Stomach (tissue), 8 donors: ENCODE measurements at regions not wholly inside any gene's neighbourhood (a gene's known extent, or its start where the extent isn't known, plus 50 kb on each side); places are given as distances from the start of the nearest gene placed in this dataset.

ENCODE experiments used
- DNase-seq, 2 donors: peaks; one replicate each; pipeline versions ENCODE4 v3.0.0 to v3.0.0-alpha.2; 2013 to 2019
- H3K27ac ChIP-seq, 5 donors: fragments of 200-600 bp in 4 of 5; sonication (generic) in 4 of 5; one replicate each; pipeline ENCODE4 v1.5.1; 2013 to 2019; ENCODE audit warnings: mild to moderate bottlenecking in 1 of 5, moderate library complexity in 1 of 5
- H3K27me3 ChIP-seq, 3 donors: fragments of 200-600 bp; sonication (generic); one replicate each; pipeline ENCODE4 v1.5.1; 2017 to 2019; ENCODE audit warnings: mixed run types in 1 of 3
- H3K36me3 ChIP-seq, 4 donors: fragments of 200-600 bp; sonication (generic); 1 replicate in 3 of 4; 2 replicates in 1 of 4; pipeline ENCODE4 v1.5.1; 2016 to 2019
- H3K4me1 ChIP-seq, 4 donors: fragments of 200-600 bp; sonication (generic); one replicate each; pipeline ENCODE4 v1.5.1; 2016 to 2019
- H3K4me3 ChIP-seq, 4 donors: fragments of 200-600 bp; sonication (generic) in 3 of 4; one replicate each; pipeline ENCODE4 v1.5.1; 2016 to 2019; ENCODE audit warnings: mild to moderate bottlenecking in 1 of 4
- H3K9me3 ChIP-seq, 4 donors: fragments of 200-600 bp; sonication (generic); one replicate each; pipeline ENCODE4 v1.5.1; 2016 to 2019
- EP300 ChIP-seq: sonication (generic); formaldehyde crosslinking; IDR thresholded peaks from one replicate; pipeline ENCODE4 v1.6.1; 2017; ENCODE audit warnings: antibody characterized with exemption
- POLR2A ChIP-seq, 4 donors: fragments of 450-650 bp; IDR thresholded peaks; one replicate each; pipeline ENCODE4 v1.6.1; 2016; ENCODE audit warnings: antibody characterized with exemption in 4 of 4, control low read depth in 2 of 4, mild to moderate bottlenecking in 1 of 4, moderate library complexity in 1 of 4
- POLR2AphosphoS5 ChIP-seq, 3 donors: sonication (generic); formaldehyde crosslinking; IDR thresholded peaks; one replicate each; pipeline ENCODE4 v1.6.1; 2016; ENCODE audit warnings: antibody characterized with exemption in 3 of 3
- WGBS, 5 donors: extraction: QIAGEN DNeasy Blood & Tissue Kit in 3 of 5; methylation state at CpG; one replicate each; pipeline versions ENCODE4 v1.1.5 to v1.1.7; 2013 to 2018; 5-methylcytosine and 5-hydroxymethylcytosine counted together
- intact Hi-C: fragments of 100-400 bp; cut with DNase I; formaldehyde crosslinking; loops from one replicate; pipeline ENCODE4 v1.15.1; 2023; ENCODE audit warnings: low total_unique reads
- TF ChIP-seq, protein P1 (sequence below), 7 experiments: fragments of 450-650 bp in 4 of 7; fragments of 200-600 bp in 3 of 7; sonication (generic) in 3 of 7; IDR thresholded peaks; one replicate each; pipeline ENCODE4 v1.5.1; 2016 to 2019; ENCODE audit warnings: antibody characterized with exemption in 7 of 7, control low read depth in 2 of 7, mild to moderate bottlenecking in 1 of 7
- donor health status: healthy with polysubstance abuse.
- donor health status: Bipolar disorder and iron deficiency.
- donor health status: healthy.

DNA sequence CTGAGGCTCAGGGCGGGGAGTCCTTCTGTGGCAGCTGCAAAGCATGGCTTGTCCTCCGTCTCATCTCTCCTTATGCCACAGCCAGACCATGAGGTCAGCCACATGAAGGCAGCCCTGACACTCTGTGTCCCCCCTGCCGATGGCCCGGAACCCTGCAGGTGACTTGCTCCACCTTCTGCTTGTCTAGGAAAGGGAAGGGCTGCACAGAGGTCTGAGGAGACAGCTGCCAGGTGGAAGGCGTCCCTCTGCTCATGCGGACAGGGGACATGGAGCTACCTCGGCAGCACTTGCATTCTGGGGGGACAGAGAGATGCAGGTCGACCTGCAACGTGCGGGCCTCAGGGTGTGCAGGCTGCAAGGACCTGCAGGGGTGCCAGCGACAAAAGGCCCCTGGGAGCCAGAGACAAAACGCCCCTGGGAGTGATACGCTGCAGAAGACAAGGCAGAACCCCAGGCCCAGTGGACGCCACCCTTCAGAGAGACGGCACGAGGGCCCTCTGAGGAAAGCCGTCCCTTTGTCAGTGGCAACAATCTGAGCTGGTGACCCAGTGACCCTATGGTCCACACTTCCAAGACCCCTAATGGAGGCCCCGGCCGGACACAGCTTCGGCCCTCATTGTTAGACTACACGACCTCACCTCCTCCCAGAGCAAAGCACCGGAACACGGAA, 205.2 kb upstream of the PPP2R2D start:
- H3K4me3 ChIP-seq, result no peak overlapping the region
- H3K9me3 ChIP-seq, result no peaks in the 10 kb centered on the region
- WGBS, 5 donors, result 69 to 82% (median 74%) methylated on average over 19 to 23 of the region's 23 CpGs
- TF ChIP-seq POLR2A (IDR thresholded peaks at IDR 0.05) (no peak), EP300 (no peak), POLR2AphosphoS5 (IDR thresholded peaks at IDR 0.05) (no peak)
- TF ChIP-seq, protein P1, sequence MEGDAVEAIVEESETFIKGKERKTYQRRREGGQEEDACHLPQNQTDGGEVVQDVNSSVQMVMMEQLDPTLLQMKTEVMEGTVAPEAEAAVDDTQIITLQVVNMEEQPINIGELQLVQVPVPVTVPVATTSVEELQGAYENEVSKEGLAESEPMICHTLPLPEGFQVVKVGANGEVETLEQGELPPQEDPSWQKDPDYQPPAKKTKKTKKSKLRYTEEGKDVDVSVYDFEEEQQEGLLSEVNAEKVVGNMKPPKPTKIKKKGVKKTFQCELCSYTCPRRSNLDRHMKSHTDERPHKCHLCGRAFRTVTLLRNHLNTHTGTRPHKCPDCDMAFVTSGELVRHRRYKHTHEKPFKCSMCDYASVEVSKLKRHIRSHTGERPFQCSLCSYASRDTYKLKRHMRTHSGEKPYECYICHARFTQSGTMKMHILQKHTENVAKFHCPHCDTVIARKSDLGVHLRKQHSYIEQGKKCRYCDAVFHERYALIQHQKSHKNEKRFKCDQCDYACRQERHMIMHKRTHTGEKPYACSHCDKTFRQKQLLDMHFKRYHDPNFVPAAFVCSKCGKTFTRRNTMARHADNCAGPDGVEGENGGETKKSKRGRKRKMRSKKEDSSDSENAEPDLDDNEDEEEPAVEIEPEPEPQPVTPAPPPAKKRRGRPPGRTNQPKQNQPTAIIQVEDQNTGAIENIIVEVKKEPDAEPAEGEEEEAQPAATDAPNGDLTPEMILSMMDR (IDR thresholded peaks at IDR 0.05), result no peak
- no peaks in the 10 kb centered on the region for H3K4me1 ChIP-seq
- intact Hi-C loops, result no loop called here
- H3K27me3 ChIP-seq, result peaks cover 0 to 53% (median 0%) of the 10 kb centered on the region in 3 donors
- DNase-seq, result no peak
- no peaks in the 10 kb centered on the region for H3K36me3 ChIP-seq
- H3K27ac ChIP-seq, result no peak overlapping the region

DNA sequence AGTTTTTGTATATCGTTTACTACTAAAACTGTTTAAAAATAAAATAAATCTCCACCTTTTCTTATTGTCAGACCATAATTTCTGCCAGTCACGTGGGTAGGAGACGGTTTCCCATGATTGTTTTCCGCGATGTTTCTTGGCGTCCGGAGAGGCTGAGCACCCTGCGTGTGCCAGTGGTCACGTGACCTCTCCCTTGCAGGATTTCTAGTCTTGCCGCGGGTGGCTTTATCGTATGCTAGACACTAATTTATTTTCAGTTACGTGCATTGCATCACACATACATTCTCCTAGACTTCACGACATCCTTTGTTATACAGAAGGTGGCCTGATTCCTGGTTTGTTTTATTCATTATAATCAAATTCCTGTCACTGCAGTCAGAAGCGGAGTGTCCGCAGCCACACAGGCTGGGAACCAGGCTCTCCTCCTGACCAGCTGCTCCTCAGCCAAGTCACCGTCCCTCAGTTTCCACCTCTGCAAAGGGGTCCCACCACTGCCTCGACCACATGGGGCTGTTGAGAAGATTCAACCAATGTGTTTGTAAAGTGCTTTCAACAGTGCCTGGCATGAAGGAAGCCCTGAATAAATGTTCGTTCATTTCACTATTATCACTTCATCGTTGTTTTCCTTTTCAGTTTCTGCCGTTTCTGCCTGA, 203.2 kb upstream of the PPP2R2D start:
- intact Hi-C loops, result no loop called here
- no peak overlapping the region for H3K27ac ChIP-seq
- no peaks in the 10 kb centered on the region for H3K9me3 ChIP-seq
- H3K36me3 ChIP-seq, result no peaks in the 10 kb centered on the region
- no peaks in the 10 kb centered on the region for H3K4me1 ChIP-seq
- TF ChIP-seq POLR2A (IDR thresholded peaks at IDR 0.05), result no peak
- TF ChIP-seq, protein P1 (IDR thresholded peaks at IDR 0.05), result no peak
- no peak for TF ChIP-seq POLR2AphosphoS5 (IDR thresholded peaks at IDR 0.05)
- TF ChIP-seq EP300, result no peak
- H3K4me3 ChIP-seq, result no peak overlapping the region
- H3K27me3 ChIP-seq, result peaks cover 0 to 49% (median 0%) of the 10 kb centered on the region in 3 donors
- no peak for DNase-seq
- WGBS, 5 donors, result 73 to 78% (median 74%) methylated on average over 21 of the region's 21 CpGs

DNA sequence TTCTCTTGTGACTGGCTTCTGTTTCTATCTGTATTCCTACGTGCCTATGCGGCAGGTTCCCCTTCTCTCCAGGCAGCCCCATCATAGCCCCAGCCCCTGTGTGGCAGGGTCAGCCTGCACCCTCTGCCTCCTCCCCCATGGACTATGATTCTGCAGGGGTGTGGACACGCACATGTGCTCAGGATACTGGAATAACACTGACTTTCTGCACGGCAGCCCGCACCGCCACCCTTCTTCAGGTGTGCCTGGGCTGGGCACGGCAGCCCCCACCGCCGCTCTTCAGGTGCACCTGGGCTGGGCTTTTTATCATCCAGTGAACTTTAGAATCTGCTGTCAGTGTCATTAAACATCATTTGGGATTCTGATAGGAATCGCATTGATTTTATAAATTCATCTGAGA, 202.6 kb upstream of the PPP2R2D start:
- H3K4me1 ChIP-seq, result no peaks in the 10 kb centered on the region
- no peak for DNase-seq
- TF ChIP-seq POLR2A (IDR thresholded peaks at IDR 0.05), result no peak
- TF ChIP-seq EP300, result no peak
- TF ChIP-seq POLR2AphosphoS5 (IDR thresholded peaks at IDR 0.05), result no peak
- TF ChIP-seq, protein P1 (IDR thresholded peaks at IDR 0.05), result no peak
- WGBS, 5 donors, result 82 to 89% (median 83%) methylated on average over 10 of the region's 10 CpGs
- H3K36me3 ChIP-seq, result no peaks in the 10 kb centered on the region
- intact Hi-C loops, result no loop called here
- H3K27me3 ChIP-seq, result peaks cover 0 to 48% (median 0%) of the 10 kb centered on the region in 3 donors
- H3K27ac ChIP-seq, result no peak overlapping the region
- no peaks in the 10 kb centered on the region for H3K9me3 ChIP-seq
- no peak overlapping the region for H3K4me3 ChIP-seq

DNA sequence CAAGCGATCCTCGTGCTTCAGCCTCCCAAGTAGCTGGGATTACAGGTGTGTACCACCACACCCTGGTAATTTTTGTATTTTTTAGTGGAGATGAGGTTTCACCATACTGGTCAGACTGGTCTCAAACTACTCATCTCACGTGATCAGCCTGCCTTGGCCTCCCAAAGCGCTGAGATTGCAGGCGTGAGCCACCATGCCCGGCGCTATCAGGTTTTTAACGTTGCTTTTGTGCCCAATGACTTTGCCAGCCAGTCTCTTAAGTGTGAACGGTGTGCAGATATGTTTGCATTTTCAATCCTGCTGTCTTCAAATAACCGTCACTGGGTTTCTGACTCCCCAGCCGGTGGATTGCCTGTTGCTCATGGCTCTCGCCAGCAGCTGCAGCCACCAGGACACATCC, 201.8 kb upstream of the PPP2R2D start:
- no peak for DNase-seq
- intact Hi-C loops, result no loop called here
- TF ChIP-seq EP300 (no peak), POLR2AphosphoS5 (IDR thresholded peaks at IDR 0.05) (no peak), POLR2A (IDR thresholded peaks at IDR 0.05) (no peak)
- TF ChIP-seq, protein P1 (IDR thresholded peaks at IDR 0.05), result no peak
- 80 to 84% (median 82%) methylated on average over 12 of the region's 12 CpGs for WGBS, 5 donors
- Histone ChIP-seq H3K4me3 (no peak overlapping the region), H3K4me1 (no peaks in the 10 kb centered on the region), H3K27me3 (peaks cover 0 to 48% (median 0%) of the 10 kb centered on the region in 3 donors), H3K9me3 (peaks cover 0 to 2% (median 0%) of the 10 kb centered on the region in 4 donors), H3K36me3 (no peaks in the 10 kb centered on the region), H3K27ac (no peak overlapping the region)
